Esophagus squamous epithelium (tissue), 5 donors: ENCODE measurements at regions not wholly inside any gene's neighbourhood (a gene's known extent, or its start where the extent isn't known, plus 50 kb on each side); places are given as distances from the start of the nearest gene placed in this dataset.

ENCODE experiments used
- DNase-seq: peaks from one replicate; lab custom pipeline; 2025; lab: John Stamatoyannopoulos, UW
- H3K27ac ChIP-seq, 4 donors: fragments of 200-600 bp; sonication (generic); one replicate each; pipeline ENCODE4 v1.5.1; 2016 to 2019; ENCODE audit warnings: mild to moderate bottlenecking in 1 of 4
- H3K27me3 ChIP-seq, 4 donors: fragments of 200-600 bp; sonication (generic); 1 replicate in 3 of 4; 2 replicates in 1 of 4; pipeline versions ENCODE4 v1.5.1 to v1.6.0; 2017 to 2021; ENCODE audit warnings: antibody characterized with exemption in 1 of 4
- H3K36me3 ChIP-seq, 3 donors: fragments of 200-600 bp; sonication (generic); one replicate each; pipeline ENCODE4 v1.5.1; 2016 to 2019
- H3K4me1 ChIP-seq, 3 donors: fragments of 200-600 bp; sonication (generic); one replicate each; pipeline ENCODE4 v1.5.1; 2017 to 2019
- H3K4me3 ChIP-seq, 4 donors: fragments of 200-600 bp; sonication (generic); 1 replicate in 3 of 4; 2 replicates in 1 of 4; pipeline ENCODE4 v1.5.1; 2016 to 2019; ENCODE audit warnings: mild to moderate bottlenecking in 2 of 4, moderate library complexity in 1 of 4
- H3K9me3 ChIP-seq, 3 donors: fragments of 200-600 bp; sonication (generic); one replicate each; pipeline ENCODE4 v1.5.1; 2016 to 2019
- CTCF ChIP-seq, 6 experiments: fragments of 450-650 bp in 4 of 6; fragments of 200-600 bp in 2 of 6; sonication (generic) in 2 of 6; IDR thresholded peaks; one replicate each; pipeline ENCODE4 v1.5.1; 2016 to 2019; ENCODE audit warnings: antibody characterized with exemption in 6 of 6, mild to moderate bottlenecking in 4 of 6, moderate library complexity in 4 of 6
- POLR2A ChIP-seq, 4 donors: fragments of 450-650 bp; IDR thresholded peaks; one replicate each; pipeline ENCODE4 v1.6.1; 2017; ENCODE audit warnings: antibody characterized with exemption in 4 of 4, mild to moderate bottlenecking in 4 of 4, moderate library complexity in 3 of 4
- WGBS, 2 donors: methylation state at CpG; one replicate each; pipeline ENCODE4 v1.1.5; 2018; 5-methylcytosine and 5-hydroxymethylcytosine counted together
- intact Hi-C: fragments of 100-400 bp; cut with DNase I; formaldehyde crosslinking; loops from one replicate; pipeline ENCODE4 v1.15.0; 2022
- donor health status: DM: yes; HTN: yes; CAD: no.

GRCh38 chr3:22199095-22199494, 448.1 kb upstream of the ZNF385D start:
- intact Hi-C loops: no loop called here
- Histone ChIP-seq H3K36me3 (no peaks in the 10 kb centered on the region), H3K27ac (no peak overlapping the region), H3K4me3 (no peak overlapping the region), H3K4me1 (no peaks in the 10 kb centered on the region), H3K27me3 (no peaks in the 10 kb centered on the region), H3K9me3 (no peaks in the 10 kb centered on the region)
- DNase-seq: no peak
- WGBS, 2 donors: 16 to 50% methylated on average over 1 of the region's 1 CpG
- TF ChIP-seq CTCF (IDR thresholded peaks at IDR 0.05) (no peak), POLR2A (IDR thresholded peaks at IDR 0.05) (no peak)

GRCh38 chr3:22208844-22209243, 457.8 kb upstream of the ZNF385D start:
- H3K36me3 ChIP-seq: no peaks in the 10 kb centered on the region
- intact Hi-C loops: no loop called here
- no peak overlapping the region for H3K4me3 ChIP-seq
- no peaks in the 10 kb centered on the region for H3K27me3 ChIP-seq
- WGBS, 2 donors: 22 to 35% methylated on average over 1 of the region's 1 CpG
- H3K27ac ChIP-seq: no peak overlapping the region
- TF ChIP-seq CTCF (IDR thresholded peaks at IDR 0.05) (no peak), POLR2A (IDR thresholded peaks at IDR 0.05) (no peak)
- no peaks in the 10 kb centered on the region for H3K4me1 ChIP-seq
- no peaks in the 10 kb centered on the region for H3K9me3 ChIP-seq
- no peak for DNase-seq

- no peak overlapping the region for H3K4me3 ChIP-seq
- H3K9me3 ChIP-seq: no peaks in the 10 kb centered on the region
- no peak for TF ChIP-seq POLR2A (IDR thresholded peaks at IDR 0.05)
- no peak for TF ChIP-seq CTCF (IDR thresholded peaks at IDR 0.05)
- DNase-seq: no peak
- H3K4me1 ChIP-seq: no peaks in the 10 kb centered on the region
- H3K27ac ChIP-seq: no peak overlapping the region
- 70 to 74% methylated on average over 2 of the region's 2 CpGs for WGBS, 2 donors
- intact Hi-C loops: no loop called here
- H3K27me3 ChIP-seq: no peaks in the 10 kb centered on the region
- no peaks in the 10 kb centered on the region for H3K36me3 ChIP-seq
These were observed 458.6 kb upstream of the ZNF385D start for GRCh38 chr3:22209578-22209977.

- Histone ChIP-seq H3K36me3 (no peaks in the 10 kb centered on the region), H3K9me3 (no peaks in the 10 kb centered on the region), H3K4me1 (no peaks in the 10 kb centered on the region), H3K27ac (no peak overlapping the region), H3K27me3 (no peaks in the 10 kb centered on the region), H3K4me3 (no peak overlapping the region)
- intact Hi-C loops: no loop called here
- no peak for TF ChIP-seq POLR2A (IDR thresholded peaks at IDR 0.05)
- TF ChIP-seq CTCF (IDR thresholded peaks at IDR 0.05): no peak
- DNase-seq: no peak
These were observed 459.7 kb upstream of the ZNF385D start for GRCh38 chr3:22210693-22211092.

- intact Hi-C loops: no loop called here
- TF ChIP-seq CTCF (IDR thresholded peaks at IDR 0.05) (no peak), POLR2A (IDR thresholded peaks at IDR 0.05) (no peak)
These were observed 465.6 kb upstream of the ZNF385D start for GRCh38 chr3:22216601-22217000.

More at GRCh38 chr3:22216601-22217000, 465.6 kb upstream of the ZNF385D start:
- no peaks in the 10 kb centered on the region for H3K36me3 ChIP-seq
- DNase-seq: no peak
- no peaks in the 10 kb centered on the region for H3K4me1 ChIP-seq
- H3K4me3 ChIP-seq: no peak overlapping the region
- H3K27ac ChIP-seq: no peak overlapping the region
- no peaks in the 10 kb centered on the region for H3K27me3 ChIP-seq
- no peaks in the 10 kb centered on the region for H3K9me3 ChIP-seq
- WGBS, 2 donors: 80 to 82% methylated on average over 3 of the region's 3 CpGs
